Stomach (tissue), 8 donors: ENCODE measurements at regions not wholly inside any gene's neighbourhood (a gene's known extent, or its start where the extent isn't known, plus 50 kb on each side); places are given as distances from the start of the nearest gene placed in this dataset.

Experiments
- DNase-seq, 2 donors: peaks; one replicate each; pipeline versions ENCODE4 v3.0.0 to v3.0.0-alpha.2; 2013 to 2019
- H3K27ac ChIP-seq, 5 donors: fragments of 200-600 bp in 4 of 5; sonication (generic) in 4 of 5; one replicate each; pipeline ENCODE4 v1.5.1; 2013 to 2019; ENCODE audit warnings: mild to moderate bottlenecking in 1 of 5, moderate library complexity in 1 of 5
- H3K27me3 ChIP-seq, 3 donors: fragments of 200-600 bp; sonication (generic); one replicate each; pipeline ENCODE4 v1.5.1; 2017 to 2019; ENCODE audit warnings: mixed run types in 1 of 3
- H3K36me3 ChIP-seq, 4 donors: fragments of 200-600 bp; sonication (generic); 1 replicate in 3 of 4; 2 replicates in 1 of 4; pipeline ENCODE4 v1.5.1; 2016 to 2019
- H3K4me1 ChIP-seq, 4 donors: fragments of 200-600 bp; sonication (generic); one replicate each; pipeline ENCODE4 v1.5.1; 2016 to 2019
- H3K4me3 ChIP-seq, 4 donors: fragments of 200-600 bp; sonication (generic) in 3 of 4; one replicate each; pipeline ENCODE4 v1.5.1; 2016 to 2019; ENCODE audit warnings: mild to moderate bottlenecking in 1 of 4
- H3K9me3 ChIP-seq, 4 donors: fragments of 200-600 bp; sonication (generic); one replicate each; pipeline ENCODE4 v1.5.1; 2016 to 2019
- CTCF ChIP-seq, 7 experiments: fragments of 450-650 bp in 4 of 7; fragments of 200-600 bp in 3 of 7; sonication (generic) in 3 of 7; IDR thresholded peaks; one replicate each; pipeline ENCODE4 v1.5.1; 2016 to 2019; ENCODE audit warnings: antibody characterized with exemption in 7 of 7, control low read depth in 2 of 7, mild to moderate bottlenecking in 1 of 7
- EP300 ChIP-seq: sonication (generic); formaldehyde crosslinking; IDR thresholded peaks from one replicate; pipeline ENCODE4 v1.6.1; 2017; ENCODE audit warnings: antibody characterized with exemption
- POLR2A ChIP-seq, 4 donors: fragments of 450-650 bp; IDR thresholded peaks; one replicate each; pipeline ENCODE4 v1.6.1; 2016; ENCODE audit warnings: antibody characterized with exemption in 4 of 4, control low read depth in 2 of 4, mild to moderate bottlenecking in 1 of 4, moderate library complexity in 1 of 4
- POLR2AphosphoS5 ChIP-seq, 3 donors: sonication (generic); formaldehyde crosslinking; IDR thresholded peaks; one replicate each; pipeline ENCODE4 v1.6.1; 2016; ENCODE audit warnings: antibody characterized with exemption in 3 of 3
- WGBS, 5 donors: extraction: QIAGEN DNeasy Blood & Tissue Kit in 3 of 5; methylation state at CpG; one replicate each; pipeline versions ENCODE4 v1.1.5 to v1.1.7; 2013 to 2018; 5-methylcytosine and 5-hydroxymethylcytosine counted together
- intact Hi-C: fragments of 100-400 bp; cut with DNase I; formaldehyde crosslinking; loops from one replicate; pipeline ENCODE4 v1.15.1; 2023; ENCODE audit warnings: low total_unique reads
- donor health status: healthy with polysubstance abuse.
- donor health status: Bipolar disorder and iron deficiency.
- donor health status: healthy.

GRCh38 chr1:58133562-58133961 lies 413.0 kb downstream of the OMA1 start:
- no peaks in the 10 kb centered on the region for H3K27me3 ChIP-seq
- no peaks in the 10 kb centered on the region for H3K36me3 ChIP-seq
- no peak overlapping the region for H3K27ac ChIP-seq
- TF ChIP-seq CTCF (IDR thresholded peaks at IDR 0.05) (no peak), POLR2A (IDR thresholded peaks at IDR 0.05) (no peak), POLR2AphosphoS5 (IDR thresholded peaks at IDR 0.05) (no peak), EP300 (no peak)
- H3K9me3 ChIP-seq: peaks cover 0 to 11% (median 2%) of the 10 kb centered on the region in 4 donors
- DNase-seq: no peak
- no peaks in the 10 kb centered on the region for H3K4me1 ChIP-seq
- H3K4me3 ChIP-seq: no peak overlapping the region
- intact Hi-C loops: no loop called here

DNA sequence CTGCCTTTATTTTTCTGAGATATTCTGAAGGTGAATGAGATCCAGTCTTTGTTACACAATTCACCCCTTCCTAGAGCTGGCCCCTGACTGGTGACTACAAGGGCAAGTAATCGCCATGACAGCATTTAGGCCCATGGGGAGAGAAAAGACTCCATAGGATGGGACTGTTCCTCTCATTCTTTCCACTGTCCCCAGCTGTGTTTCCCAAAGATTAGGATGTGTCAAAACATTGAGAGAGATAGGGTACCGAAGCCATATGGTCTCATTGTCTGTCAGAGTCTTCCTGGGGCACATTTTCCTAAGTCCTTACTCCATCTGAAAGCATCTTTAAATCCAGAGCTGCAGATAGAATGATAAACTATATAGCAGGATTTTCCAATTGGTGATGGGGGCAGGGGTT lies 423.5 kb downstream of the OMA1 start:
- intact Hi-C loops: no loop called here
- Histone ChIP-seq H3K27me3 (no peaks in the 10 kb centered on the region), H3K36me3 (no peaks in the 10 kb centered on the region), H3K4me1 (no peaks in the 10 kb centered on the region), H3K27ac (no peak overlapping the region), H3K4me3 (no peak overlapping the region), H3K9me3 (no peaks in the 10 kb centered on the region)
- WGBS, 5 donors: 68 to 86% (median 81%) methylated on average over 2 of the region's 2 CpGs
- no peak for TF ChIP-seq POLR2A (IDR thresholded peaks at IDR 0.05)
- no peak for TF ChIP-seq EP300
- DNase-seq: no peak

GRCh38 chr1:58119971-58120370 lies 426.6 kb downstream of the OMA1 start:
- Histone ChIP-seq H3K4me3 (no peak overlapping the region), H3K9me3 (no peaks in the 10 kb centered on the region), H3K36me3 (no peaks in the 10 kb centered on the region), H3K27me3 (no peaks in the 10 kb centered on the region), H3K4me1 (no peaks in the 10 kb centered on the region), H3K27ac (no peak overlapping the region)
- TF ChIP-seq POLR2A (IDR thresholded peaks at IDR 0.05) (no peak), EP300 (no peak), POLR2AphosphoS5 (IDR thresholded peaks at IDR 0.05) (no peak), CTCF (IDR thresholded peaks at IDR 0.05) (no peak)
- DNase-seq: no peak
- intact Hi-C loops: no loop called here
- WGBS, 5 donors: 55 to 66% (median 65%) methylated on average over 2 of the region's 2 CpGs

DNA sequence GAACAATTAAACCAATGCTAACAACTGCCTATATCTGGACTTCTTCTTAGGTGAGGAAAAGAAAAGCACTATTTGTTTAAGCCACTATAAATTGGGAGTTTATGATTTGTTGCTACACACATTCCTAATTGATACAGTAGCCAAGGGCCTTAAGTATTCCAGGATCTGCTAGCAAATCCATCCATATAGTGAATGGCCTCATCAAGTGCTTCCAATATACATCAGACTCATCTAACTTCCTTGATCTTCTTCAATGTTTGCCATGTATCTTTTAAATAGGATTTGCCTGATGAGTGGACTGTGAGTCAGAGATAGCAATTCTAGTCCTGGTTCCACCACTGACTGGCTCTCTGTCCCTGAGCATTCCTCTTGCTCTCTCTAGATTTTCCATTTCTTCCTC lies 430.2 kb downstream of the OMA1 start:
- Histone ChIP-seq H3K4me3 (no peak overlapping the region), H3K27me3 (no peaks in the 10 kb centered on the region), H3K4me1 (no peaks in the 10 kb centered on the region), H3K9me3 (no peaks in the 10 kb centered on the region), H3K27ac (no peak overlapping the region), H3K36me3 (no peaks in the 10 kb centered on the region)
- intact Hi-C loops: no loop called here
- TF ChIP-seq POLR2AphosphoS5 (IDR thresholded peaks at IDR 0.05) (no peak), POLR2A (IDR thresholded peaks at IDR 0.05) (no peak), EP300 (no peak), CTCF (IDR thresholded peaks at IDR 0.05) (no peak)
- DNase-seq: no peak

DNA sequence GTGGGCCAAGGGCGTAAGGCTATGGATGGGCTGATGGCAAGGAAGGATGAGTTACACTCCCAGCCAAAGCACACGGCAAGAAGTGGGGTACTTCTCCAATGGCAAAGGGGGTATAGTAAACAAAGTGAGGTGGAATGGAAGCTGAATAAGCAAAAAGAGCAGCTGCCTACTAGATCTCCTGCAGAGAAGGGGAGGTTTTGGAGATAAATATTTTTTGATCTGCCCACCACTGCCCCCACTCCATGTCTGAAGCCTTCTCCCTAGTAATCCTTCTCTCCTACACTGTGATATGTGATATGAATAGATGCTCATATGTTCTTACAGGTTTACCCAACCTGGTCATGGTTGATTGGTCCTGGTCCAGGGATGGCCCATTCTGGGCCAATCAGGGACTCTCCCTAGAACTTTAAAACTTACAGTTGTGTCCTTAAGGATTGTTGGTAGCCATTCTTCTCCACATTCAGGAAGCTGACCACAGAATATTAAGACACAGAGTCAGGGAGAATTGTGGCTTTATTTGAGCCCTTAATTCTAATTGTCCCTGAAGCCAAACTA lies 436.8 kb downstream of the OMA1 start:
- H3K27ac ChIP-seq: no peak overlapping the region
- H3K4me3 ChIP-seq: no peak overlapping the region
- H3K36me3 ChIP-seq: no peaks in the 10 kb centered on the region
- H3K27me3 ChIP-seq: no peaks in the 10 kb centered on the region
- H3K4me1 ChIP-seq: no peaks in the 10 kb centered on the region
- 81 to 93% (median 86%) methylated on average over 2 of the region's 2 CpGs for WGBS, 5 donors
- TF ChIP-seq POLR2A (IDR thresholded peaks at IDR 0.05): no peak
- no peak for TF ChIP-seq POLR2AphosphoS5 (IDR thresholded peaks at IDR 0.05)
- TF ChIP-seq CTCF (IDR thresholded peaks at IDR 0.05): no peak
- no peak for TF ChIP-seq EP300
- no peaks in the 10 kb centered on the region for H3K9me3 ChIP-seq
- intact Hi-C loops: no loop called here
- no peak for DNase-seq
